ENCODE measurements at regions not wholly inside any gene's neighbourhood (a gene's known extent, or its start where the extent isn't known, plus 50 kb on each side); places are given as distances from the start of the nearest gene placed in this dataset.
"Not testable (repeated sequence)": the region's sequence is repeated elsewhere in the genome, so short reads cannot be mapped to it uniquely, and the experiment has no call there.

DNA sequence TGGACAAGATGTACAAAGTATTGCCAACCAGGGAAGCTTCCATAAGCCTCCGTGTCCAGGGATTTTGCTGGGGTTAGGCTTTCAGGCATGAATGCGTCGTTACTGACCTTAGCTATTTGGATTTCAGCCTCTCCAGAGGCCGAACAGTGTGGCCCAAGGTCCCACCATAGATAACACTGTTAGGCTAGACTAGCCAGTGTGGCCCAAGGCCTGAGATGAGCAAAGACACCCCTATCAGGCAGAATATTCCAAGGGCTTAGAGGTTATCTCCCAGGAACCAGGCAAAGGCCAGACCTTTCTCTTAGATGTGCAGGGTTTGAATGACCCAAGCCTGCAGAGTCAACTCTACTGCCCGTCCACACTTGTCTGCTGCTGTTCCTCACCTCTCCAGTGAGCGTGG, 131.7 kb upstream of the NDUFV2 start:
- DNase-seq, result no peak

DNA sequence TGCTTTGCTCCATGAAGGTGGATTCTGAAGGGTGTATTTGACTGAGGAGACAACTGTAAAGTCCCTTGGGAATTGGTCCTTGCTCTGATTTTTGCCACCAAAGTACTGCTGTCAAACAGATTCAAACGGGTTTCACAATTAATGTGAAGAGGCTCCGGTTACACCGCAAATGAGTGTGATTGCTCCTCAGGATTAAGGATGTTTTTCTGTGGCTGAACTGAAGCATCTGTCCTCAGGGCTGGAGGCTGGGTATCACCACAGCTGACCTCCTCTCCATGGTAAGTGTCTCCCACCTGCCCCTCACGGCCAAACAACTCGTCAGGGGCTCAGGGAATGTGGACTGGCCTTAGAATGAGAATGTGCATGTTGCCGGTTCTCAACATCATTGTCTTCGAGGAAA, 130.4 kb upstream of the NDUFV2 start:
- no peak for DNase-seq

DNA sequence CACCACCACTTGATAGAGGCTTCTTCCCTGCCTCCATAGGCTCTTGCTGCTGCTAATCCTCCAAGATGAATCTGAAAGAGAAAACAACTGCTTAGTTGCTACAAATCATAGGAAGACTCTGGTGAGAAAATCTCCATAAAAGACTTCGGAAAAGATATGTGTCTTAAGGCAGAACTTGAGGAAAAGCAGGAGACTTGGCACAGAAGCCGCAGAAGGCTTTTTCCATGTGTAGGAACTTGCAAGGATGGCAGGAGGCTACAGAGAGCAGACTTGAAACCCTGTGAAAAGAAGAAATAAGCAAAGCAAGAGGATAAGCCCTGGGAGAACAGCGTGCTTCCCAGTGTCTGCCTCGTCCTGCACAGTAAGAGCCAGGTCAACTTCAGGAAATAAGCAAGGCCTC, 128.2 kb upstream of the NDUFV2 start:
- no peak for DNase-seq

DNA sequence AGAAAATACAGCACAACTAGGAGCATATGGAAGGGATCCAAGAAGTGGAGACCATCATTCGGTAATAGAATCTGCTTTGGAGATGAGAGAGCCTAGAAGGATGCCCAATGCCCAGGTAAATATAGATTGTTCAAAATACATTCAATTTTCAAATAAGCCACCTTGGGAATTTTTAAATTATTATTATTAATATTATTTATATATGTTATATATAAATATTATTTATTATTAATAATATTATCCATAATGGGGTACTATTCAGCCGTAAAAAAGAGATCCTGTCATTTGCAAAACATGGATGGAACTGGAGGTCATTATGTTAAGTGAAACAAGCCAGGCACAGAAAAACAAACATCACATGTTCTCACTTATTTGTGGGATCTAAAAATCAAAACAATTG, 127.8 kb upstream of the NDUFV2 start:
- no peak for DNase-seq

DNA sequence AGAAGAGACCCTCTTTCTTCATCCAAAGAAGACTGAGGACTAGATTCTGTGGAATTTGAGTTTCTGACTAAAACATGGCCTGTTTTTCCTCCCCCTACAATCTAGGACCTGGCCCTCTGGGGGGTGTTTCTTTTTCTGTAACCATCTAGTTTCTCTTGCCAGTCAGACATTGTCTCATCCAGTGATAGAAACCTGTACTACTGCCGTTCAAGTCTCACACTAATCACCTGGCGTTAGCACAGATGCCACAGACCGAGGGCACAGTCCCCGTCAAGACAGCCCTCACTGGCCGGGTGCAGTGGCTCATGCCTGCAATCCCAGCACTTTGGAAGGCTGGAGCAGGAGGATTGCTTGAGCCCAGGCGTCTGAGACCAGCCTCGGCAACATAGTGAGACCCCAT, 126.9 kb upstream of the NDUFV2 start:
- no peak for DNase-seq

DNA sequence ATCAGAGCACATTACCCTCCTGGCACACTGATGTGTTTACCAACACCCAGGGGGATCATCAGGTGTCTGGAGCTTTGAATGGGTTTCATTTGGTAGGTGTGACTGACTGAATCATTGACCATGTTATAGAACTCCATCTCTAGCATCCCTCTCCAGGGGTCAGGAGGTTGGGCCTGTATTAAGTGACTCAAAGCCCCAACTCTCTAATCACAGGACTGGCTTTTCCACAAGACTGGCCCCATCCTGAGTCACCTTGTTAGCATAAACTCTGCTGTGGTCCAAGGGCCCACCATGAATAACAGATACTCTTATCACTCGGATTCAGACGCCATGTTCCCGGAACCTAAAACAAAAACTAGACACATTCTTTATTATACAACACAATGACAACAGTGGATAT, 125.9 kb upstream of the NDUFV2 start:
- DNase-seq, result no peak

DNA sequence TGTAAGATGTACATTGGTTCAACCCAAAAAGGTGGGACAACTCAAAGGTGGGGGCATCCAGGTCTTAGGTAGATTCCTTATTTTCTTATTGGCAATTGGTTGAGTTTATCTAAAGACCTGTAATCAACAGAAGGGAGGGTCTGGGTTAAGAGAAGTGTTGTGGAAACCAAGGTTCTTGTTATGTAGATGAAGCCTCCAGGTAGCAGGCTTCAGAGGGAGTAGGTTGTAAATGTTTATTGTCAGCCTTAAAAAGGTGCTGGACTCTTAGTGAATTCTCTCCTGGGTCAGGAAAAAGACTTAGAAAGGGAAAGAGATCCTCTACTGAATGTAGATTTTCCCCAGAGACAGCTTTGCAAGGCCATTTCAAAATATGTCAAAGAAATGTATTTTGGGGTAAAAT, 125.3 kb upstream of the NDUFV2 start:
- DNase-seq, result no peak

DNA sequence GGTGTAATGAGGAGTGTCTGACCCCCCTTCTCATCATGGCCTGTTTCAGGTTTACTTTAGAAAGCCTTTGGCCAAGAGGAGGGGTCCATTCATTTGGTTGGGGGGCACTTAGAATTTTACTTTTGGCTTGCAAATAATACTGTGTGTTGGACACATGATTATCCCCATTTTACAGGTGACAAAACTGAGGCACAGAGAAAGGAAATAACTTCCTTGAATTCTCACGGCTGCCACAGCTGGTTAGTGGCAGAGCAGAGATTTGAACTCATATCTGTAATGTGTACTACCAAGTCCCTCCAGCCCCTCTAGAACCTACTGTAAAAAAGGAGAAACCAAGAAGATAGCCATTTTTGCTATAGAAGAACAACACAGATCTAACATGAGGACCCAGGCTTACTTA, 124.8 kb upstream of the NDUFV2 start:
- DNase-seq, result no peak

DNA sequence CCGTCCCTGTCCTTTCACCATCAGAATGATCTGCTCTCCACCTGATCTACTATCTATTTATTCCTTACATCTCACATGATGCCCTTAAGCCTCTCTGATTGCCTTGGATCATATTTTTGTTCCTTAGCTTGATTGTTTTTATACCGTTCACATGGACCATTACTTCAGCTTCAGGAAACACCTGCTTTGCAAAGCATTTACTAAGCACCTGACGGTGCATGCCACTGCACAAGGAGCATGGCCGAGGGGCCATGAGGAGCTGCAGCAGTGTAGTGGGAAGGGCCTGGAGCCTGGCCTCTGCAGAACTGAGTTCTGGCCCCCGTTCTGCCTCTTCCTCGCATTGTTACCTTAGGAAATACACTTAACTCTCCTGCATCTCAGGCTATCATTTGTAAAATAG, 124.1 kb upstream of the NDUFV2 start:
- DNase-seq, result no peak

DNA sequence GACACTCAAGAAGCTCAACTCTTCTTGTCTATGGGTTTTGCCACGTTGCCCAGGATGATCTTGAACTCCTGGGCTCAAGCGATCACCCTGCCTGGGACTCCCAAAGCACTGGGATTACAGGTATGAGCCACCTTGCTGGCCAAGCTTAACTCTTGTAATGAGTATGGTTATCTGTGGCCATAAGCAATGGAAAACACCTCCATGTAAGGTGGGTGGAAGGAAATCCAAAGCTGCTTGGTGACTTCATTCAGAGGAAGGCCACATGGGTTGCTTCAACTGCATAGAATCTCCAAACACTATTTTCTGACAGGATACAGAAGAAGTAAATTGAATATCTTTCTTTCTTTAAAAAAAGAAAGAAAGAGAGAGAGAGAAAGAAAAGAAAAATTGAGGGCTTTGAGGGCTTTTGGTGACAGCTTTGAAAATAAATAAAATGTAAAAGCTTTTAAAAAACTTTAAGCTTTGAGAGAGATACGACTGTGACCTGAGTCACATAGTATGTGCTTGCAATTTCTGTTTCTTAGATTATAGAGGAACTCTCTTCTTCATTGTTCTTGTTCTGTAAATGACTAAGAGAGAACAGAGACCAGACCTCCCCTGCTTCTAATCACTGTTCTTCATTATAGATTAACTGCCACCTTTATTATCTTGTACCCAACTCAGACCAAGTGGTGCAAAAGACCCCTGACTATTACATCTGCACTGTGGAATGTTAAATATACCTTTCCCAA, 123.1 kb upstream of the NDUFV2 start:
- no peak for DNase-seq

DNA sequence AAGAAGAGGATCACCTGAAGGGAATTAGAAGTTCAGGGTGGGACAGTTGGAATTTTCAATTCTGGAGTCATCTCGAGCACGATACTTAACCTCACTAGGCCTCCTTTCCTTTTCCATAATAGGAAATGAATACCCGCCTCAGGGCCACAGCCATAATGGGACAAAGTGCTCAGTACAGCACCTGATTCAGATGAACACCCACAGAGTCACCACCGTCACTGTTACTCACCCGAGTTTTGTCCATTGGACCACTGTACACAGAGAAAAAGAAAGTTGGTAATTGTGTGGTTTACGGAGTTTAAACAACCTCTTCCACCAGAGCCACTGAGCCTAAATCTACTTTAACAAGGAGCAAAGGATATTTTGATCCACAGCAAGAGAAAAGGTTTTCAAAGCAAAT, 122.0 kb upstream of the NDUFV2 start:
- DNase-seq, result no peak

DNA sequence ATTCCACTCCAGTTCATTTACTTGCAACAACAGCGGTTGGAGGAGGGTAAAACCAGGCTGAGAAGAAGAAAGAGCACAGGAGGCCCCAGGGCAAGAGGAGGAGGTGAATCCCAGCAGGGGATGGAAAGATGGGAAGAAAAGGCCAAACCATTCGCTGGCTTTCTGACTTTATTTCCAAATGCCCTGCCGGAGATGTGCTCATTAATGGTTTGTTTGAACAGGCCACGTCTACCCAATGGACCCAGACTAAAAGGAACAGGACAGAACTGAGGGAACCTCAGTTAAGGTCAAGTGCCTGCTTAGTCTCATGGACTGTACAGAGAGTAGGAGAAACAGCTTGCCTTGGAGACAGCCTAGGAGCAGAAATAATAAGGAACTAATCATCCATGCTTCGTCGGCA, 121.6 kb upstream of the NDUFV2 start:
- no peak for DNase-seq

DNA sequence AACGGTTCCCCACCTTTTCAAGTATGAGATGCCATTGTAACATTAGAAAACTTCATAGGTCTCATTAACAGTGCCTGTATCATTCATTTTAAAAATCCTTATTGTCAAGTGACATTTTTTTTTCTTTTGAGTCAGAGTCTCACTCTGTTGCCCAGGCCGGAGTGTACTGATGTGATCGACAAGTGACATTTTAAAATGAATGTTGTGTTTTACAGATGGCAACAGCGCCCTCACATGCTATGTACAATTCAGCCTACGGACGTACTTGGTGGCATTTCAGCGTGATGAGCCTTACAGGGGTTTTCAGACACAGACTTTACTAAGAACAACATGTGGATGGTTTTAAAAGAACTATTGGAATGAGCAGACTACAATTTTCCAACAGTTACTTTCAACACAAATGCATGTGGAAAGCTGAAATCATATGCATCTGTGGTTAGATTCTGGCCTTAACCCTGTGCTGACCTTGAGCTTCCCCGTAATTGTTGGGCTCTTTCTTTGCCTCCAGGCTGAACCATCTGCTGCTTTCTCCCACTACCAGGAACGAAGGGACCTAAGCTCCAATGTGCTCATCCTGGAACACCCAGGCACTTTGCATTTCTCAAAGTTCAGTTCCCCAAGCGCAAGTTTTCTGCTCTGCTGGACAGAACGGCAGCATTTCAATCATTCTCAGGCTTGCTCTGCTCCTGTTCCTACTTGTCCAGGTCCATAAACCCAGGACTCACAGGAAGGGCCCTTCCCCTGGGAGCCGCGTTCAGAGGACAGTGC, 119.9 kb upstream of the NDUFV2 start:
- no peak for DNase-seq

DNA sequence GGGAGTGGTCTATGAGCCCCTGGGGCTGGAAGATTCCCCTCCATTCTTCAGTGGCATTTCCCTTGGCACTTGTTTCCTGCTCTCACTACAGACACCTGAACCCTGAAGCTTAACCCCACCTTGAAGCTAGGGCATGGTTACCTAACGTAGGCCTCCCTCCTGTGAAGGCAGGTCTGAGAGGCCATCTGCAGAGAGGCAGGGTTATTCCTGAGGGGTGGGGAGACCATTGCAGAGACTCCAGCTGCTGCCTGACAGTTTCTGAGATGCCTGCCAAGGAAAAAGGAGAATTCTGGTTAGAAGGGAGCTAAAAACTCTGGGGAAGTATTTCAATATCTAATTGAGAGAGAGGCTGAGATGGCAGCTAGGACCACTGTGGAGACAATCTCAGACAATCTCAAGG, 119.3 kb upstream of the NDUFV2 start:
- DNase-seq, result no peak

DNA sequence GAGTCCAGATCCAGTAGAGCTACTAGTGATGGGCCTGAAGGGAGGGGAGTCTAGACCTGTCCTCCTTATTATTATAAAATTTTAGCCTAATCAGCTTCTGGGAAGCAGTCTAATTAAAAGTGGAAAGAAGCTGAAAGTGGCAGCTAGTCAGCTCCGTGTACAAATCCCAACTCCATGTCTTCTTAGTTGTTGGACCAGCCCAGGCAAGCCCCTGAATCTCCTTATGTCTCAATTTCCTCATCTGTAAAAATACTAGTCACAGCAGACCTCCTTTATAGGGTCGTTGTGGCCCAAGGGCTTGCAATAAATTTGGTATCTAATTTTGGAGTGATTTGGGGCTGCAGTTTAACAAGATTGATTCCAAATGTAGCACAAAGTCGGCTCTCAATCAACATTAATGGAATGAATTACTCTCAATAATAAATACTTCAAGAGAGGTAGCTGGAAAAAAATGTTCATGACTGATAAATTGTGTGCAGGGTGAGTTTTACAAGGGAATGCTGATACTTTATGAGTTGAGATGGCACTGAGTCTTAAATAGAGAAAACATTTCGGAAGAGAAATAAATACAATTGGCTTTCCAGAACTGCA, 118.3 kb upstream of the NDUFV2 start:
- no peak for DNase-seq

DNA sequence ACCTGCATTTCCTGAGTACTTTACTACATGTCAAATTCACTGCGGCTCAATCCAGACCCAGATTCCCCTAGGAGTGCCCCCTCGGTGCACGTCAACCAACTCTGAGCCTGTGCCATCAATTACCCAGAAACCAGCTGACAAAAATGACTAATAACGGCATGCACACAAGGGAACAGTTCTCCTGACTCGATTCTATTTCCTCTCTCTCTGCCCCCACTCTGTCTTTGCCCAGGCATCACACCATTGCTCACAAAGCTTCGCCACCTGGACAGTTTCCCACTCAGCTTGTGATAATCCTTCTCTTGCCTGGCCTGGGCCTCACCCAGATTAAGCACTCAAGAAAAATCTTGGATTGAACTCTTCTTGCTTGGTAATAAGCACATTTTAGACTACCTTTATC, 115.3 kb upstream of the NDUFV2 start:
- DNase-seq, result no peak

DNA sequence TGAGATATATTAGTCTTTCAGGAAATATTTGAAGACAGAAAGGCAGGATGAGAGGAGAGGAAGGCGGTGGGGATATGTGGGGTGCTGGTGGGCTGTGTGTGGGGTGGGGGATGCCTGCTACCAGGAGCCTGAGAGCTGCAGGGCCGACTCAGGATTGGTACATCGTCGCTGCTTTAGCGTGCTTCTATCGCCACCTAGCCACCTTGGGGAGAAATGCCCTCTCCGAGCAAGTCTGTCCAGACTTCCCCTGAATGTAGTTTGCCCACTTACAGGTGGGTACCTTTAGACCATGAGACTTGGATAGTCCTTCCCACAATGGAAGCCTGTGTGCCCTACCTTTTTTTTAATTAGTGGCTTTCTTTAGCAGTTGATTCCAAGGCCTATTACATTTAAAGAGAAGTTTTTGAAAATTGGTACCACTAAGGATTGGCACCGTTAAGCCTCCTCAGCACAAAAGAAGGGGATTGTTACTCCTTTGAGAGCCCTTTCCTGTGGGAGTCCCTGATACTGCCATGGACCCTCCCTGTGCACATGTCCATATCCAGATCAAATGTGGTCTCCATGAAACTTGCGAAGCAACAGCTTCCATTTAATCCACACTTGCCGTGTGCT, 114.1 kb upstream of the NDUFV2 start:
- DNase-seq, result no peak

DNA sequence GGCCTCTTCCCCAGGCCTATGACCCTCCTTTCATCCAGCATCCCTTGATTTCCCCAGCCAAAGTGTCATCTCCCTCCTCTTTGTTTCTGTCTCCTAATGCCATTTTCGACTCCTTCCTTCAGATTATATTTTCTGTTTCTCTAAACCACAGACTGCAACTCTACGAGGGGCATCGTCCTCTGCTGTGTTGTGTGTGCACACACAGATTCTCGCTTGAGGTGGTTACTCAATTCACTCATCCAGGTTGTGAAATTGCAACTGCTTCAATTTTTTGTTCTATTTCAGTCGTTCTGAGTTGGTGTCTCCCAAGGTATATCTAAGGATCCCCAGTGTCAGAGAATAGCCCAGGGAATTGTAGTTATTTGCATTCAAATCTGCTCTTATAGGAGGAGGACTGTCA, 113.5 kb upstream of the NDUFV2 start:
- DNase-seq, result no peak

DNA sequence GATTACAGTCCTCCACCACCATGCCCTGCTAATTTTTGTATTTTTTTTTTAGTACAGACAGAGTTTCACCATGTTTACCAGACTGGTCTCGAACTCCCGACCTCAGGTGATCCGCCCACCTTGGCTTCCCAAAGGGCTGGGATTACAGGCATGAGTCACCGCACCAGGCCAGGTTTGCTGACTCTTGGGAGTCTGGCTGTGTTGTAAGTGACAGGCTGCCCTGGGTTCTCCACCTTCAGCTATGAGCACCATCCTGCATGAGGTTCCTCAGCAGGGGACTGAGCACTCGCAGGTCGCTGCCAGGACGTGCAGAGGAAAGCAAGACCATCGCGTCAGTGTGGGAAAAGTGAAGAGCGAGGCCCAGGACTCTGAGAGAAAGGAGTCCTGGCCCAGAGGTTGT, 112.6 kb upstream of the NDUFV2 start:
- no peak for DNase-seq

DNA sequence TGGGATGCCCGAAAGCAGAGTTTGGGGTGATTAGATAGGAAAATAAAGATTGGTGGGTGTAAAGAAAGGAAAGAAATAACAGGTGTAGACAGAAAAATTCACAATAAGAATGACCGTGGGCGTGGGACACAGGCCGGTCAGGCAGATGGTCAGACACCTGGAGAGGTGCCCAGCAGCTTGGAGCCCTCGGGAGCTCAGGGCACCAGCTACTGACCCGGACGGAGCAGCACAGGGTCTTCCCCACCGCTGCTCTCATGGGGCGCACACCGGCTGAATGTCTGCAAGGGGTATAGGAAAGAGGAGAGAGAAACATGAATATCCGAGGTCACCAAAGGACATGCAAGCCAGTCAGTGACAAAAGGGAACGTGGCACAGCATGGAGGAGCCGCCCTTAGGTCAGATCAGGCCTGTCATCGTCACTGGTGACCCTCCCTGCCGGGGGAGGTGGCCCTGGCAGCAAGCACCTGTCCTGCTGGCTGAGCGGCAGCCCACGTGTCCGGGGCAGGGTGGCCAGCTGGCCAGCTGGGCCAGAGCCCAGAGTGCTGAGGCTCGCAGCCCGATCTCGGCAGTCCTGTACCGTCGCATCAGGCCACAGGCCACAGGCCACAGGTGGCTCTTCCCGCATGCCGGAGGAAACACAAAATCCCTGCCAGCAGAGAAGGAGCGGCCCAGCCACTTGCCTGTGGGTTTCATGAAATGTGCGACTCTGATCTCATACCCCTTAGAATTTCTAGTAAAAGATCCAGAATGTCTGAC, 112.0 kb upstream of the NDUFV2 start:
- DNase-seq, result no peak

DNA sequence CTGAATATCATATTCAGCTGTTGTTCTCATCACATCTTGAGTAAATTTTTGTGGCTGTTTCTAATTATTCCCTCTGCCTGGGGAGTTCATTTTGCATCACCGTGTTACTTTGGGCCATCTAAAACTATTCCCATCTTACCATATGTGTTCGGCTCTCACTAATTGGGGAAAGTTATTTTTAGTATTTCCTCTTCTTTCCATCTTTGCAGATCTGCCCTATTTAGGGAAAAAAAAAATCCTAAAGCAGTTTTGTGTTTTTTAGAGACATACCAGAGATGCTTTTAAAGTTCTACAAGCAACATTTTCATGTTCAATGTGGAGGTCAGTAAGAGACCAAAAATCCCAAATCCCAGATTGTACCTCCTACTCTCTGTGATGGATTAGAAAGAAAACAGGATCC, 111.3 kb upstream of the NDUFV2 start:
- no peak for DNase-seq

DNA sequence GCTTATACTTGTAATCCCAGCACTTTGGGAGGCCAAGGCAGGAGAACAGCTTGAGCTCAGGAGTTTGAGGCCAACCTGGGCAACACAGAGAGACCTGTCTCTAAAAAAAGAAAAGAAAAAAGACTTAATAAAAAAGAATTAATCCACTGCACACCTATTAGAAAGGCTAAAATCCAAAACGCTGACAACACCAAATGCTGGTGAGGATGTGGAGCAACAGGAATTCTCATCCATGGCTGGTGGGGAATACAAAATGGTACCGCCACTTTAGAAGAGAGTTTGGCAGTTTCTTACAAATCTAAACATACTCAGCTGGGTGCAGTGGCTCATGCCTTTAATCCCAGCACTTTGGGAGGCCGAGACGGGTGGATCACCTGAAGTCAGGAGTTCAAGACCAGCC, 110.0 kb upstream of the NDUFV2 start:
- not testable (repeated sequence) for DNase-seq

DNA sequence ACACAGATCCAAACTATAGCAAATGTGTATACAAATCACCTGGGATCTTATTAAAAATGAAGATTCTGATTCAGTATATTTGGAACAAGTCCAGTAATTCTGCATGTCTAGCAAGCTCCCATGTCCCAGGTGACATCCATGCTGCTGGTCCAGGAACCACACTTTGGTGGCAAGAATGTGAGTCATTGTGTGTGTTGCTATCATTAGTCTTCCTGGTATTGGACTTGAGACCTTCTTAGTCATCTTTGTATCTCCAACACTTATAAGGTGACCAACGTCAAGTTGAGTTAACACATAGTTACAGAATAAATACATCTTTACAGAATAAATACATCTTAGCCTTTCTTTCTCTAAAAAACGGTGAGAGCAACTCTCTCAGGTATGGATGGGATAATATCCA, 107.9 kb upstream of the NDUFV2 start:
- no peak for DNase-seq

Measured in NCI-H1048 (cell line).